K562 (cell line): ENCODE measurements at regions not wholly inside any gene's neighbourhood (a gene's known extent, or its start where the extent isn't known, plus 50 kb on each side); places are given as distances from the start of the nearest gene placed in this dataset.

Experiments used
- CBFA2T3 ChIP-seq: fragments of 450-650 bp; IDR thresholded peaks from 2 replicates; pipeline ENCODE4 v1.6.1; 2017
- EWSR1 ChIP-seq: fragments of 450-650 bp; IDR thresholded peaks from 2 replicates; pipeline ENCODE4 v1.6.1; 2018; ENCODE audit warnings: borderline replicate concordance, mild to moderate bottlenecking, low read depth, moderate library complexity; ENCODE audit not compliant: partially characterized antibody
- MTF1 ChIP-seq: fragments of 250-450 bp; sonication (Bioruptor Pico); IDR thresholded peaks from 2 replicates; pipeline ENCODE4 v1.9.0; 2021; ENCODE audit warnings: moderate library complexity, mild to moderate bottlenecking, inconsistent platforms, borderline replicate concordance
- NONO ChIP-seq, 2 experiments: fragments of 200-400 bp in 1 of 2; fragments of 450-650 bp in 1 of 2; formaldehyde crosslinking in 1 of 2; IDR thresholded peaks; 2 replicates each; pipeline ENCODE4 v1.6.1; 2017; ENCODE audit warnings: low read depth in 2 of 2, mild to moderate bottlenecking in 2 of 2, moderate library complexity in 2 of 2, low read length in 1 of 2
- NR2C1 ChIP-seq, 2 experiments: fragments of 450-650 bp; IDR thresholded peaks; 2 replicates each; pipeline ENCODE4 v1.6.1; 2017; ENCODE audit warnings: mild to moderate bottlenecking in 2 of 2, antibody characterized with exemption in 1 of 2, inconsistent platforms in 1 of 2, missing compliant biosample characterization in 1 of 2, missing genetic modification characterization in 1 of 2
- SNRNP70 ChIP-seq: fragments of 200-400 bp; formaldehyde crosslinking; optimal IDR thresholded peaks from 2 replicates; pipeline ENCODE3; 2017; ENCODE audit warnings: low read depth, low read length
- ZNF41 ChIP-seq: fragments of 250-450 bp; sonication (Bioruptor Pico); conservative IDR thresholded peaks from 2 replicates; pipeline ENCODE4 v1.4.0; 2020; ENCODE audit warnings: mild to moderate bottlenecking
- ZNF644 ChIP-seq: fragments of 200-800 bp; sonication (Bioruptor generic); IDR thresholded peaks from 2 replicates; pipeline ENCODE4 v1.6.1; 2016; ENCODE audit warnings: low read depth, missing genetic modification characterization, missing compliant biosample characterization
- TF ChIP-seq, protein P1 (sequence below): IDR thresholded peaks from 3 replicates; pipeline ENCODE4 v1.6.1; 2011; ENCODE audit warnings: borderline replicate concordance, mild to moderate bottlenecking, moderate library complexity; ENCODE audit not compliant: insufficient read length; ENCODE audit errors: extremely low read depth
- TF ChIP-seq, protein P2 (sequence below): fragments of 250-450 bp; sonication (Bioruptor Pico); IDR thresholded peaks from 2 replicates; pipeline ENCODE4 v1.8.0; 2022; ENCODE audit warnings: inconsistent platforms
- TF ChIP-seq, protein P3 (sequence below): sonication (generic); IDR thresholded peaks from 2 replicates; pipeline ENCODE4 v1.6.1; 2016
- TF ChIP-seq, protein P4 (sequence below): fragments of 450-650 bp; IDR thresholded peaks from 2 replicates; pipeline ENCODE4 v1.6.1; 2016; ENCODE audit warnings: low read depth, mild to moderate bottlenecking, moderate library complexity
- TF ChIP-seq, protein P5 (sequence below): fragments of 250-450 bp; sonication (Bioruptor Pico); IDR thresholded peaks from 2 replicates; pipeline ENCODE4 v1.4.0; 2020; ENCODE audit warnings: mild to moderate bottlenecking, moderate library complexity
- TF ChIP-seq, protein P6 (sequence below): fragments of 450-650 bp; formaldehyde crosslinking; IDR thresholded peaks from 2 replicates; pipeline ENCODE4 v1.4.0; 2022; ENCODE audit warnings: mild to moderate bottlenecking, moderate library complexity

DNA sequence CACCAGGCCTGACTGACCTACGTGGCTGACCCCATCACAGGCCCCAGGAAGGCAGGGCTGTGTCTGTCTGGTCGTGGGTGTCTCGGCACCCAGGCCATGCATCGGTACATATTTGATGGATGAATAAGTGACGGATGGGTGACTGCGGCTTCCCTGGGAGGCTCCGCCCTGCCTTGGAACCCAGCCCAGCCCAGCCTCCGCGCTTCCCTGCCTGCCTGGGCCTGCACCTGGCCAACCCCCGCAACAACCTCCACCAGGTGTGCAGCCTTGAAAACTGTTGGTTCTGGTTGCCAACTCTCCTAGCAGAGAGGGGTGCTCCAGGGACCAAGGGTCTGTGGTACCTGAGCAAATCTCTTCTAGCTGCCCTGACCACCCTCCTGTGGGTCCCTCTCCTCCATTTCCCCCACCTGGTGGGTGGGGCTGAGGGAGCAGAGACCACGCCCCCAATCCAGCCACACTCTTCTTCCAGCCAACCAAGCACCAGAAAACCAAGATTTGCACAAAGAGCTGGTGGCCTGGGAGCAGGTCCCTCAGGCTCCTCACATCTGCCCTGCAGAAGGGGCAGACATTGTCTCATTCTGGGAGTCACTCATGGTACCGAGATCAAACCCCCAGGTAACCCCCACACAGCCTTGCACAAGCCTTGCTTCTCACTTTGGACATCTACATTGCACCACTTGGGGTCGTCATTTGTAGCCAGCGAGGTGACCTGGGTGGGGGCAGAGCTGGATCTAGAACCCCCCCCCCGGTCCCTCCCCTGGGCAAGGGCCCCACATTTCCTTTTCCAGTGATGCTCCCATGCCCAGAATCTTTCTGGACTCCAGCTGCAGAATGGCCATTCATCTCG, 100.6 kb upstream of the IER5L start (continued):
- TF ChIP-seq, protein P1, sequence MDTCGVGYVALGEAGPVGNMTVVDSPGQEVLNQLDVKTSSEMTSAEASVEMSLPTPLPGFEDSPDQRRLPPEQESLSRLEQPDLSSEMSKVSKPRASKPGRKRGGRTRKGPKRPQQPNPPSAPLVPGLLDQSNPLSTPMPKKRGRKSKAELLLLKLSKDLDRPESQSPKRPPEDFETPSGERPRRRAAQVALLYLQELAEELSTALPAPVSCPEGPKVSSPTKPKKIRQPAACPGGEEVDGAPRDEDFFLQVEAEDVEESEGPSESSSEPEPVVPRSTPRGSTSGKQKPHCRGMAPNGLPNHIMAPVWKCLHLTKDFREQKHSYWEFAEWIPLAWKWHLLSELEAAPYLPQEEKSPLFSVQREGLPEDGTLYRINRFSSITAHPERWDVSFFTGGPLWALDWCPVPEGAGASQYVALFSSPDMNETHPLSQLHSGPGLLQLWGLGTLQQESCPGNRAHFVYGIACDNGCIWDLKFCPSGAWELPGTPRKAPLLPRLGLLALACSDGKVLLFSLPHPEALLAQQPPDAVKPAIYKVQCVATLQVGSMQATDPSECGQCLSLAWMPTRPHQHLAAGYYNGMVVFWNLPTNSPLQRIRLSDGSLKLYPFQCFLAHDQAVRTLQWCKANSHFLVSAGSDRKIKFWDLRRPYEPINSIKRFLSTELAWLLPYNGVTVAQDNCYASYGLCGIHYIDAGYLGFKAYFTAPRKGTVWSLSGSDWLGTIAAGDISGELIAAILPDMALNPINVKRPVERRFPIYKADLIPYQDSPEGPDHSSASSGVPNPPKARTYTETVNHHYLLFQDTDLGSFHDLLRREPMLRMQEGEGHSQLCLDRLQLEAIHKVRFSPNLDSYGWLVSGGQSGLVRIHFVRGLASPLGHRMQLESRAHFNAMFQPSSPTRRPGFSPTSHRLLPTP: no peak
- TF ChIP-seq ZNF41 (no peak), ZNF644 (no peak), MTF1 (CRISPR knock-in tag) (no peak), CBFA2T3 (no peak), NONO (IDR thresholded peaks at IDR 0.05; ENCODE audit: low read depth in 2 of 2, low read length in 1 of 2) (no peak), NR2C1 (IDR thresholded peaks at IDR 0.05) (no peak), NR2C1 (tag; IDR thresholded peaks at IDR 0.05) (no peak), SNRNP70 (no peak), EWSR1 (no peak)
- TF ChIP-seq, protein P2, sequence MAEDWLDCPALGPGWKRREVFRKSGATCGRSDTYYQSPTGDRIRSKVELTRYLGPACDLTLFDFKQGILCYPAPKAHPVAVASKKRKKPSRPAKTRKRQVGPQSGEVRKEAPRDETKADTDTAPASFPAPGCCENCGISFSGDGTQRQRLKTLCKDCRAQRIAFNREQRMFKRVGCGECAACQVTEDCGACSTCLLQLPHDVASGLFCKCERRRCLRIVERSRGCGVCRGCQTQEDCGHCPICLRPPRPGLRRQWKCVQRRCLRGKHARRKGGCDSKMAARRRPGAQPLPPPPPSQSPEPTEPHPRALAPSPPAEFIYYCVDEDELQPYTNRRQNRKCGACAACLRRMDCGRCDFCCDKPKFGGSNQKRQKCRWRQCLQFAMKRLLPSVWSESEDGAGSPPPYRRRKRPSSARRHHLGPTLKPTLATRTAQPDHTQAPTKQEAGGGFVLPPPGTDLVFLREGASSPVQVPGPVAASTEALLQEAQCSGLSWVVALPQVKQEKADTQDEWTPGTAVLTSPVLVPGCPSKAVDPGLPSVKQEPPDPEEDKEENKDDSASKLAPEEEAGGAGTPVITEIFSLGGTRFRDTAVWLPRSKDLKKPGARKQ (CRISPR knock-in tag): no peak
- TF ChIP-seq, protein P3, sequence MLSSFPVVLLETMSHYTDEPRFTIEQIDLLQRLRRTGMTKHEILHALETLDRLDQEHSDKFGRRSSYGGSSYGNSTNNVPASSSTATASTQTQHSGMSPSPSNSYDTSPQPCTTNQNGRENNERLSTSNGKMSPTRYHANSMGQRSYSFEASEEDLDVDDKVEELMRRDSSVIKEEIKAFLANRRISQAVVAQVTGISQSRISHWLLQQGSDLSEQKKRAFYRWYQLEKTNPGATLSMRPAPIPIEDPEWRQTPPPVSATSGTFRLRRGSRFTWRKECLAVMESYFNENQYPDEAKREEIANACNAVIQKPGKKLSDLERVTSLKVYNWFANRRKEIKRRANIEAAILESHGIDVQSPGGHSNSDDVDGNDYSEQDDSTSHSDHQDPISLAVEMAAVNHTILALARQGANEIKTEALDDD: no peak
- TF ChIP-seq, protein P4, sequence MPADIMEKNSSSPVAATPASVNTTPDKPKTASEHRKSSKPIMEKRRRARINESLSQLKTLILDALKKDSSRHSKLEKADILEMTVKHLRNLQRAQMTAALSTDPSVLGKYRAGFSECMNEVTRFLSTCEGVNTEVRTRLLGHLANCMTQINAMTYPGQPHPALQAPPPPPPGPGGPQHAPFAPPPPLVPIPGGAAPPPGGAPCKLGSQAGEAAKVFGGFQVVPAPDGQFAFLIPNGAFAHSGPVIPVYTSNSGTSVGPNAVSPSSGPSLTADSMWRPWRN: no peak
- TF ChIP-seq, protein P5, sequence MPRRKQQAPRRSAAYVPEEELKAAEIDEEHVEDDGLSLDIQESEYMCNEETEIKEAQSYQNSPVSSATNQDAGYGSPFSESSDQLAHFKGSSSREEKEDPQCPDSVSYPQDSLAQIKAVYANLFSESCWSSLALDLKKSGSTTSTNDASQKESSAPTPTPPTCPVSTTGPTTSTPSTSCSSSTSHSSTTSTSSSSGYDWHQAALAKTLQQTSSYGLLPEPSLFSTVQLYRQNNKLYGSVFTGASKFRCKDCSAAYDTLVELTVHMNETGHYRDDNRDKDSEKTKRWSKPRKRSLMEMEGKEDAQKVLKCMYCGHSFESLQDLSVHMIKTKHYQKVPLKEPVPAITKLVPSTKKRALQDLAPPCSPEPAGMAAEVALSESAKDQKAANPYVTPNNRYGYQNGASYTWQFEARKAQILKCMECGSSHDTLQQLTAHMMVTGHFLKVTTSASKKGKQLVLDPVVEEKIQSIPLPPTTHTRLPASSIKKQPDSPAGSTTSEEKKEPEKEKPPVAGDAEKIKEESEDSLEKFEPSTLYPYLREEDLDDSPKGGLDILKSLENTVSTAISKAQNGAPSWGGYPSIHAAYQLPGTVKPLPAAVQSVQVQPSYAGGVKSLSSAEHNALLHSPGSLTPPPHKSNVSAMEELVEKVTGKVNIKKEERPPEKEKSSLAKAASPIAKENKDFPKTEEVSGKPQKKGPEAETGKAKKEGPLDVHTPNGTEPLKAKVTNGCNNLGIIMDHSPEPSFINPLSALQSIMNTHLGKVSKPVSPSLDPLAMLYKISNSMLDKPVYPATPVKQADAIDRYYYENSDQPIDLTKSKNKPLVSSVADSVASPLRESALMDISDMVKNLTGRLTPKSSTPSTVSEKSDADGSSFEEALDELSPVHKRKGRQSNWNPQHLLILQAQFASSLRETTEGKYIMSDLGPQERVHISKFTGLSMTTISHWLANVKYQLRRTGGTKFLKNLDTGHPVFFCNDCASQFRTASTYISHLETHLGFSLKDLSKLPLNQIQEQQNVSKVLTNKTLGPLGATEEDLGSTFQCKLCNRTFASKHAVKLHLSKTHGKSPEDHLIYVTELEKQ (CRISPR knock-in tag): no peak
- TF ChIP-seq, protein P6, sequence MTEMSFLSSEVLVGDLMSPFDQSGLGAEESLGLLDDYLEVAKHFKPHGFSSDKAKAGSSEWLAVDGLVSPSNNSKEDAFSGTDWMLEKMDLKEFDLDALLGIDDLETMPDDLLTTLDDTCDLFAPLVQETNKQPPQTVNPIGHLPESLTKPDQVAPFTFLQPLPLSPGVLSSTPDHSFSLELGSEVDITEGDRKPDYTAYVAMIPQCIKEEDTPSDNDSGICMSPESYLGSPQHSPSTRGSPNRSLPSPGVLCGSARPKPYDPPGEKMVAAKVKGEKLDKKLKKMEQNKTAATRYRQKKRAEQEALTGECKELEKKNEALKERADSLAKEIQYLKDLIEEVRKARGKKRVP (CRISPR knock-in tag): no peak
